ENCODE measurements at regions not wholly inside any gene's neighbourhood (a gene's known extent, or its start where the extent isn't known, plus 50 kb on each side); places are given as distances from the start of the nearest gene placed in this dataset.

DNA sequence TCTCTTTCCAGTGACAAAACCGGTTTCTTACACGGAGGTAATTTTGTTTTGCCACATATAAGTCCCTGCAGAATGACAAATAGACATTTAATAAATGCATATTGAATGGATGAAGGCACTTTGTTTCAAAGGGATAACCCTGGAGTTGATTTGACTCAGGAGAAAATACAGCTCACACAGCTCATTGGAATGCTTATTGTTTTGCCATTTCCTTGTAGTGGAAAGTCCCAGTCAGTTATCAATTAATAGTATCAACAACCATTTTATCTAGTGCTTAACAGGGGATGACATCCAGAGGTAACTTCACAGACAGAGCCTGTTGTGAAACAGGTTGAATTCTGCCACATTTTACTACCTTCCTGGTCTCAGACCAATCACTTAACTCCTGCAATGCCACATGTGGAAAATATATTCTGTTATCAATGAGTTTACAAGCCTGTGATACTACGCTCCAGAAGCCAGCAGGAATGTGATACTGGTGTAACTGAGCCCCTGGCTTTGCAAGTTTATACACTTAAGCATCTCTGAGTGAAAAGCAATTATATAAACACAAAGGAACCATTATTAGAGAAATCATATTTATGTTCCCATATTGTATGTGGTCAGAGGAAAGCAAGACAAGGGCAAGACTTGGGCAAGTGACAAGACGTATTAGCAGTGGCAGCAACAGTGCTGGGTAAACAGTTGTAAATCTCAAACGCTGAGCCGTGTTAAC is 123.1 kb upstream of the ANKRD55 start:
- H3K4me3 ChIP-seq (replicated peaks; ENCODE audit: insufficient read depth, low read length) = no peak overlapping the region
- TF ChIP-seq, protein P1, sequence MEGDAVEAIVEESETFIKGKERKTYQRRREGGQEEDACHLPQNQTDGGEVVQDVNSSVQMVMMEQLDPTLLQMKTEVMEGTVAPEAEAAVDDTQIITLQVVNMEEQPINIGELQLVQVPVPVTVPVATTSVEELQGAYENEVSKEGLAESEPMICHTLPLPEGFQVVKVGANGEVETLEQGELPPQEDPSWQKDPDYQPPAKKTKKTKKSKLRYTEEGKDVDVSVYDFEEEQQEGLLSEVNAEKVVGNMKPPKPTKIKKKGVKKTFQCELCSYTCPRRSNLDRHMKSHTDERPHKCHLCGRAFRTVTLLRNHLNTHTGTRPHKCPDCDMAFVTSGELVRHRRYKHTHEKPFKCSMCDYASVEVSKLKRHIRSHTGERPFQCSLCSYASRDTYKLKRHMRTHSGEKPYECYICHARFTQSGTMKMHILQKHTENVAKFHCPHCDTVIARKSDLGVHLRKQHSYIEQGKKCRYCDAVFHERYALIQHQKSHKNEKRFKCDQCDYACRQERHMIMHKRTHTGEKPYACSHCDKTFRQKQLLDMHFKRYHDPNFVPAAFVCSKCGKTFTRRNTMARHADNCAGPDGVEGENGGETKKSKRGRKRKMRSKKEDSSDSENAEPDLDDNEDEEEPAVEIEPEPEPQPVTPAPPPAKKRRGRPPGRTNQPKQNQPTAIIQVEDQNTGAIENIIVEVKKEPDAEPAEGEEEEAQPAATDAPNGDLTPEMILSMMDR (IDR thresholded peaks at IDR 0.05; ENCODE audit: insufficient read depth, low read length) = no peak
- TF ChIP-seq, protein P2, sequence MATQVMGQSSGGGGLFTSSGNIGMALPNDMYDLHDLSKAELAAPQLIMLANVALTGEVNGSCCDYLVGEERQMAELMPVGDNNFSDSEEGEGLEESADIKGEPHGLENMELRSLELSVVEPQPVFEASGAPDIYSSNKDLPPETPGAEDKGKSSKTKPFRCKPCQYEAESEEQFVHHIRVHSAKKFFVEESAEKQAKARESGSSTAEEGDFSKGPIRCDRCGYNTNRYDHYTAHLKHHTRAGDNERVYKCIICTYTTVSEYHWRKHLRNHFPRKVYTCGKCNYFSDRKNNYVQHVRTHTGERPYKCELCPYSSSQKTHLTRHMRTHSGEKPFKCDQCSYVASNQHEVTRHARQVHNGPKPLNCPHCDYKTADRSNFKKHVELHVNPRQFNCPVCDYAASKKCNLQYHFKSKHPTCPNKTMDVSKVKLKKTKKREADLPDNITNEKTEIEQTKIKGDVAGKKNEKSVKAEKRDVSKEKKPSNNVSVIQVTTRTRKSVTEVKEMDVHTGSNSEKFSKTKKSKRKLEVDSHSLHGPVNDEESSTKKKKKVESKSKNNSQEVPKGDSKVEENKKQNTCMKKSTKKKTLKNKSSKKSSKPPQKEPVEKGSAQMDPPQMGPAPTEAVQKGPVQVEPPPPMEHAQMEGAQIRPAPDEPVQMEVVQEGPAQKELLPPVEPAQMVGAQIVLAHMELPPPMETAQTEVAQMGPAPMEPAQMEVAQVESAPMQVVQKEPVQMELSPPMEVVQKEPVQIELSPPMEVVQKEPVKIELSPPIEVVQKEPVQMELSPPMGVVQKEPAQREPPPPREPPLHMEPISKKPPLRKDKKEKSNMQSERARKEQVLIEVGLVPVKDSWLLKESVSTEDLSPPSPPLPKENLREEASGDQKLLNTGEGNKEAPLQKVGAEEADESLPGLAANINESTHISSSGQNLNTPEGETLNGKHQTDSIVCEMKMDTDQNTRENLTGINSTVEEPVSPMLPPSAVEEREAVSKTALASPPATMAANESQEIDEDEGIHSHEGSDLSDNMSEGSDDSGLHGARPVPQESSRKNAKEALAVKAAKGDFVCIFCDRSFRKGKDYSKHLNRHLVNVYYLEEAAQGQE (IDR thresholded peaks at IDR 0.05; ENCODE audit: insufficient replicate concordance, low read depth) = no peak
- TF ChIP-seq SPI1 (IDR thresholded peaks at IDR 0.05; ENCODE audit: borderline replicate concordance, low read depth) = no peak
- TF ChIP-seq GABPA (IDR thresholded peaks at IDR 0.05; ENCODE audit: low read depth) = no peak
- no peak for TF ChIP-seq POLR2AphosphoS5 (IDR thresholded peaks at IDR 0.05; ENCODE audit: low read depth)
- no peak for DNase-seq (ENCODE audit: low read depth in 1 of 2, low spot score in 1 of 2)
- H3K27ac ChIP-seq (replicated peaks) = no peak overlapping the region
- H3K27me3 ChIP-seq (ENCODE audit: insufficient read depth, poor library complexity, severe bottlenecking) = no peaks in the 10 kb centered on the region

DNA sequence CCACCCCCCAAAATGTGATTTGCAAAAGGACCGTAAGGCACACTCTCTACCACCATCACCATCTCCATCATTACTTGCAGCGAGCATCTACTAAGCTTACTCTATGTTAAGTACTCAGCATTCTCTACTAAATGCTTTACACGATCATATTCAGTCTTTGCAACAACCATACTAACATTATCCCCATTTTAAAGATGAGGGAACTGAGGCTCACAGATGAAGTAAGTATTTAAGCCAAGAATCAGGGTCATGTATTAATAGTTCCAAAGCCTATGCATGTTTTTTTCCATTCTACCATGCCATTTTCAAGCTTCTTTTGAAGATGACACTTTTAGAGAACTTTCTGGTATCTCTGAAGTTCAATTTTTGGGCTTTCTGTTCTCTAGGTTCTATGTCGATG is 121.7 kb upstream of the ANKRD55 start:
- TF ChIP-seq, protein P1 (IDR thresholded peaks at IDR 0.05; ENCODE audit: insufficient read depth, low read length) = no peak
- TF ChIP-seq POLR2AphosphoS5 (IDR thresholded peaks at IDR 0.05; ENCODE audit: low read depth) = no peak
- TF ChIP-seq GABPA (IDR thresholded peaks at IDR 0.05; ENCODE audit: low read depth) = no peak
- TF ChIP-seq SPI1 (IDR thresholded peaks at IDR 0.05; ENCODE audit: borderline replicate concordance, low read depth) = no peak
- TF ChIP-seq, protein P2 (IDR thresholded peaks at IDR 0.05; ENCODE audit: insufficient replicate concordance, low read depth) = no peak
- no peak for DNase-seq (ENCODE audit: low read depth in 1 of 2, low spot score in 1 of 2)
- no peak overlapping the region for H3K4me3 ChIP-seq (replicated peaks; ENCODE audit: insufficient read depth, low read length)
- H3K27me3 ChIP-seq (ENCODE audit: insufficient read depth, poor library complexity, severe bottlenecking) = no peaks in the 10 kb centered on the region
- H3K27ac ChIP-seq (replicated peaks) = no peak overlapping the region

DNA sequence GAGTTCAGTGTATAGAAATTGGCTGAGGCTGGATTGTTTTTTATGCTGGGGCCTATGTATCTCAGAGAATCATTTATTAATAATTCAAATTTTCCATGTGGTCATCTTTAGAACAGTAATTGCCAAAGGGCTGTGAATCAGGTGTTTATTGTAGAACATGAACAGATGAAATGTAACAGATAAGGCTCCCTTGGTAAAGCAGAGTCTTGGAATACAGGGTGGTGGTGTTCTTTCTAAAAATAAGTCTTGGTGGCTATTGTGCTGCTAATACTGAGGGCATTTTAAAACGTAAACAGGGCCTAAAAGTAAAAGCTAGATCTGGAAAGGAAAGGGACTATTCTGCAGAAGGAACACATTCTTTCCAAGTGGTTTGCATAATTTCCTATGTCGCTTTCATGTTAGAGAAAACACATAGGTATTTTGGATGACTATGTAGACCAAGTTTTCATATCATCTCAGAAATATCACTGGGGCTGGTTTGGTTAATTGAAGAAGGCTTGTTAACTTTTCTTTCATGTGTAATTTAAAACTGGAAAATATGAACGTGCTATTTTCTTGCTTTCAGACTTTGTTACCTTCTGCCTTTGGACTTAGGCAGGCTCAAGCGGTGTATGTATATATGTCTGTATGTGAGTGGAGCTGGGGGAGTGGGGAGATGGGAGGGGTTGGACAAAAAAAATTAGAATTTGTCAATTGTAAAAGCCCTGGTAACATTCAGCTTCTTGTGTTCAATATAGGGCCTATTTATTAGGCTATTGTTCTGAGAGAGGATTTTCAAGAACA is 119.9 kb upstream of the ANKRD55 start:
- no peak overlapping the region for H3K27ac ChIP-seq (replicated peaks)
- H3K27me3 ChIP-seq (ENCODE audit: insufficient read depth, poor library complexity, severe bottlenecking) = no peaks in the 10 kb centered on the region
- no peak overlapping the region for H3K4me3 ChIP-seq (replicated peaks; ENCODE audit: insufficient read depth, low read length)
- TF ChIP-seq, protein P2 (IDR thresholded peaks at IDR 0.05; ENCODE audit: insufficient replicate concordance, low read depth) = no peak
- TF ChIP-seq SPI1 (IDR thresholded peaks at IDR 0.05; ENCODE audit: borderline replicate concordance, low read depth) (no peak), POLR2AphosphoS5 (IDR thresholded peaks at IDR 0.05; ENCODE audit: low read depth) (no peak), GABPA (IDR thresholded peaks at IDR 0.05; ENCODE audit: low read depth) (no peak)
- TF ChIP-seq, protein P1 (IDR thresholded peaks at IDR 0.05; ENCODE audit: insufficient read depth, low read length) = no peak
- DNase-seq (ENCODE audit: low read depth in 1 of 2, low spot score in 1 of 2) = no peak

All from HL-60 (cell line).